GM12891 (cell line): ENCODE measurements at regions not wholly inside any gene's neighbourhood (a gene's known extent, or its start where the extent isn't known, plus 50 kb on each side); places are given as distances from the start of the nearest gene placed in this dataset.
"Not testable (repeated sequence)": the region's sequence is repeated elsewhere in the genome, so short reads cannot be mapped to it uniquely, and the experiment has no call there.

ENCODE experiments used
- DNase-seq: peaks from one replicate; pipeline ENCODE4 v3.0.0; 2011; ENCODE audit warnings: low spot score; ENCODE audit not compliant: insufficient read length
- FAIRE-seq: peaks from 2 replicates; lab custom pipeline; 2011; peaks lifted over from hg19 to GRCh38; lab: Jason Lieb, UNC
- PAX5 ChIP-seq: IDR thresholded peaks from 2 replicates; pipeline ENCODE4 v1.6.1; 2011; ENCODE audit warnings: low read length, moderate library complexity, mild to moderate bottlenecking; ENCODE audit not compliant: insufficient read depth, severe bottlenecking
- POLR2A ChIP-seq: IDR thresholded peaks from 2 replicates; pipeline ENCODE4 v1.6.1; 2011; ENCODE audit warnings: low read depth, low read length, control low read depth
- POLR2AphosphoS5 ChIP-seq: IDR thresholded peaks from 2 replicates; pipeline ENCODE4 v1.6.1; 2011; ENCODE audit warnings: low read depth, low read length, control low read depth
- POU2F2 ChIP-seq: IDR thresholded peaks from 2 replicates; pipeline ENCODE4 v1.6.1; 2011; ENCODE audit warnings: low read depth, mild to moderate bottlenecking, control low read depth, low read length, moderate library complexity
- SPI1 ChIP-seq: IDR thresholded peaks from 2 replicates; pipeline ENCODE4 v1.6.1; 2011; ENCODE audit warnings: low read depth, low read length, control low read depth
- TAF1 ChIP-seq: IDR thresholded peaks from 2 replicates; pipeline ENCODE4 v1.6.1; 2011; ENCODE audit warnings: low read depth, low read length, control low read depth

DNA sequence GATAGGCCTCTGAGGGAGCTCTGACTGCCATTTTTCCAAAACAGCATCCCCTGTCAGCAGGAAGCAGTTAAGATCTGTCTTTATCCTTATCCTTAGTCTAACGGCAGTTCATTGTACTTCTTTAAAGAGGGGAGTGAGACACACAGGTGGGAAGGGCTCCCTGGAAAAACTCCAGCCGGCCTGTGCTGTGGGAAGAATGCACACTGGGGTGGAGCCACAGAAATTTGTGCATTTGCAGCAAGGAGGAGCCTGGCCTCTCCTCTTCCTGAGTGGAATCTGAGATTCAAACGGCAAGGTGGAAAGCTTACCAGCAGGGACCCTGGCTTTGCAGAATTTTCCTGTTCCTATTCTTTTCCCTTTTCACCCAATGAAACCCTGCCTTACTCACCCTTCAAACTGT is 1209.4 kb downstream of the ROBO2 start:
- no peak for TF ChIP-seq TAF1
- TF ChIP-seq POU2F2: no peak
- no peak for TF ChIP-seq POLR2A
- TF ChIP-seq POLR2AphosphoS5: no peak
- no peak for TF ChIP-seq SPI1
- TF ChIP-seq PAX5: no peak
- DNase-seq (no peak), FAIRE-seq (no peak)

DNA sequence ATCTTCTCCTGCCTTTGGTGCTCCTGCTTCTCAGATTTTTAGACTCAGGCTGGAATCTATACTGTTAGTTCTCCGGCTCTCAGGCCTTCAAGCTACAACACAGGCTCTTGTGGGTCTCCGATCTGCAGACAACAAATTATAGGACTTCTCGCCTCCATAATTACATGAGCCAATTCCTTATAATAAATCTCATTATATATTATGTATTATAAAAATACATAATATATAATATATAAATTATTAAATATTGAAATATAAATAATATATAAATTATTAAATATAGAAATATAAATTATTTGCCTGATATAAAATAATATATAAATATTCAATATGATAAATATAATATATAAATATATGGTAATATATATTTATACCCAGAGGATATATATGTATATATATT is 1214.0 kb downstream of the ROBO2 start:
- TF ChIP-seq SPI1: no peak
- TF ChIP-seq TAF1: no peak
- no peak for TF ChIP-seq POU2F2
- no peak for TF ChIP-seq PAX5
- TF ChIP-seq POLR2AphosphoS5: no peak
- TF ChIP-seq POLR2A: no peak
- no peak for FAIRE-seq

DNA sequence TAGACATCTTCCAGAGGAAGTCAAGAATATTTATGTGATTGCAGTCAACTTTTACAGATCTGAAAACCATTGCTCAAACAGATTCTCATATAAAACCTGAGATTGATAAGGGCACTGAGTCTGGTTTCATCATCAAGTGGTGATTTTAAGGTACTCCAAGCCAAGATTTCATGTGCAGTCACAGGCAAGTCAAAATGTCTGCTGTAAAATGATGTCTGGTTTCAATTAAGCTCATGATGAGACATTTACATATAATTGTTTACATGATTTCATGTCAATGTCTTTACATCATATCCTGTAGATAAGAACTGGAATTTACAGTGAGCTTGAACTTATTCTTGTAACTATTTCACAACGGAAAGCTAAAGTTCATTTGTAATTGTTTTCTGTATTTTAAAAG is 1215.5 kb downstream of the ROBO2 start:
- TF ChIP-seq POLR2A (no peak), POLR2AphosphoS5 (no peak), SPI1 (no peak), PAX5 (no peak), TAF1 (no peak), POU2F2 (no peak)
- DNase-seq (no peak), FAIRE-seq (no peak)

More for the DNA sequence above, 1214.0 kb downstream of the ROBO2 start:
- DNase-seq: no peak

DNA sequence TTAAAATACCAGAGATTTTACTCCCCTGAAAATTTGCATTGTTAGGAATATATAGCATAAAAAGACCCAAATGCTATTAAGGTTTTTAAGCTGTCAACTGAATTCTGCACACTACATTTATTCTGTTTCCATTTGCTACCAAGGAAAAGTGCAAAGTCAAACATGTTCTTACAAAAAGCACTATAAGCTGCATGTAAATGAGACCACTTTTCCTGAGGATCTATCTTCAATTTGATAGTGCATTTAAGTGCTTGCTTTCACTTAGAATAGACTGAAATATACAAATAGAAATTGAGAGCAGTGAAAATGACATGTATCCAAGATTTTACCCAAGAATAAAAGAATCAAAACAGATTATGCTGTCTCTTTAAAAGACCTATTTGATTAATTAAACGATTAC is 1216.2 kb downstream of the ROBO2 start:
- TF ChIP-seq POU2F2: no peak
- TF ChIP-seq TAF1: no peak
- no peak for TF ChIP-seq PAX5
- no peak for TF ChIP-seq SPI1
- DNase-seq: no peak
- FAIRE-seq: no peak

DNA sequence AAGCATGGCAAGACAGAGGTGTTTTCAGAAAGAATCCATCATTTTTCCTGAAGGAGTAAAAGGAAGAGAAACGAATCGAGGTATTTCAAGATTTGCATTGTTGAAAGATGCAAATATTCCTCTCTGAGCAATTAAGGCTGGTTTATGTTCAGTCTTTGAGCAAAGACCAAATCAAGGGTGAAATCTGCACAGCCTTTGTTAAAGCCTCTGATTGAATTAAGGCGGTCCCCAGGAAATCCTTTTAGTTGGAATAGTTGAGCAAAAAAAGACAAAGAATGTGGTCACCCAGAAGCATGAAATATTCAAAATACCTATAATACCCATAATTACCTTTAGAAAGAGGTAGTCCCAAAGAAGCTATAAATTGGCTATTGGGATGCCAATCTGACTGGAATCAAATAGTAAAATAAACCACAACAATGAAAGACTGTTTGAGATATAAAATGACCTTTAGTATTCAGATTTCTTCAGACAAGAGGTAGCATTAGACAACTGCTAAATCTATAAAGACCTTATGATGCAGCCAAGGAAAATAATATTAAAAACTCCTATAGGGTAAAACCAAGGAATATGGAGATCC is 1218.1 kb downstream of the ROBO2 start:
- no peak for DNase-seq
- no peak for FAIRE-seq
- TF ChIP-seq POU2F2 (no peak), SPI1 (no peak), PAX5 (no peak), POLR2A (no peak), POLR2AphosphoS5 (no peak), TAF1 (no peak)

DNA sequence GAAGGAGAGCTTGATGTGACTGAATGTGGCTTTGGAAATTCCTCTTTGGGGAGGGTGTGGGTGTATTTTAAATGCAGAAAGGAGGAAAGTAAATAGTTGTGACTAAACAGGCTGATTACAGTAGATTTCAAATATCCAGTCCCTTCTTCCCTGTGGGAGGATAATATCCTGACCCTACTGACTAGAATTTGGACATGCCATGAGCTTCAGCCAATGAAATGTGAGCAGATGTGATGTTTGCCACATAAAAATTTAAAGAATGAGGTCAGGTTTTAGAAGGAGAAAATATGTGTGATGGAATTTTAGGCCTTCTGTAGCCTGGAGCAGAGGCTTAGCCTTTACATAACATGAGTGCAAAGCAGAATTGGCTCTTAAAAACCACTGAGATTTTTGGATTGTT is 1218.9 kb downstream of the ROBO2 start:
- TF ChIP-seq TAF1 (no peak), POLR2A (no peak), POLR2AphosphoS5 (no peak), PAX5 (no peak), POU2F2 (no peak), SPI1 (no peak)
- FAIRE-seq (no peak), DNase-seq (no peak)

DNA sequence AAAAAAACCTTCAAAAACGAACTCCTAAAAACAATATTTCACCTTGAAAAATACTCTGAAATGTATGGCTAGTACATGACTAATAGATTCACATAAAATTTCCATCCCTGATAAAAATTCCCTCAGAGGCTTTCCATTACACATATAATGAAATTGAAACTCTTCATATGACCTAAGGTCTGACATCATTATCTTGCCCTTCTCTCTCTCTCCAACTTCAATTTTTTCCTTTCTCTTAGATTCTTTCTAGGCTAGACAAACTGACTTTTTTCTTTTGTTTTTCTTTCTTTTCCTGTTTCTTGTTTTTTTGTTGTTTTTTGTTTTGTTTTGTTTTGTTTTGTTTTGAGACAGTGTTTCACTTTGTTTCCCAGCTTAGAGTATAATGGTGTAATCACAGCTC is 1220.5 kb downstream of the ROBO2 start:
- FAIRE-seq: no peak
- no peak for DNase-seq
- TF ChIP-seq SPI1 (no peak), TAF1 (no peak), POU2F2 (no peak), POLR2A (no peak), PAX5 (no peak), POLR2AphosphoS5 (no peak)

DNA sequence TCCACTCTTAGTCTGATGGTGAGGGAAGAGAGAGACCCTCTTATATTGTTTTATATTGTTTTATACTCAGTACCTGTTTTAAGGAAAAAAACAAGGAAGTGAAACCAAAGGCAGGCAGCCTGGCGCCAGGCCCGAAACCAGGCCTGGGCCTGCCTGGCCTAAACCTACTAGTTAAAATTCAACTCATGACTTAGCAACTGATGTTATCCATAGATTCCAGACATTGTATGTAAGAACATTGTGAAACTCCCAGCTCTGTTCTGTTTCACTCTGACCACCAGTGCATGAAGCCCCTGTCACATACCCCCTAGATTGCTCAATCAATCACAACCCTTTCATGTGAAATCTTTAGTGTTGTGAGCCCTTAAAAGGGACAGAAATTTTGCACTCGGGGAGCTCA is 1226.7 kb downstream of the ROBO2 start:
- TF ChIP-seq SPI1: peak; percentile 67
- not testable (repeated sequence) for DNase-seq, FAIRE-seq

DNA sequence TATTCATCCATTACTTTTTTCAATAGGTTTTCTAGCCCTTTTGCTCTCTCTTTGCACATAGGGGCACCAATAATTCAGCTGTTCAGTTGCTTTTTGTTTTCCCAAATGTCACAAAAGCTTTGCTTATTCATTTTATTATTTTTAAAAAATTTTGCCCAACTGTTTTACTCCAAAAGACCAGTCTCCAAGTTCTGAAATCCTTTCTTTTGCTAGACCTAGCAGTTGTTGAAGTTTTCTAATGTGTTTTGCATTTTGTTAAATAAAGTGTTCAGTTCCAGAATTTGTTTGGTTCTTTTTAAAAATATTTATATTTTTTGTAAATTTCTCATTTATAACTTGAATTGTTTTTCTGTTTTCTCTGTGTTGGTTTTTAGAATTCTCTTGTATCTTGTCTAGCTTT is 1227.3 kb downstream of the ROBO2 start:
- DNase-seq (no peak), FAIRE-seq (no peak)
- no peak for TF ChIP-seq POU2F2
- no peak for TF ChIP-seq POLR2A
- no peak for TF ChIP-seq POLR2AphosphoS5
- TF ChIP-seq PAX5: no peak
- TF ChIP-seq TAF1: no peak
- TF ChIP-seq SPI1: no peak

DNA sequence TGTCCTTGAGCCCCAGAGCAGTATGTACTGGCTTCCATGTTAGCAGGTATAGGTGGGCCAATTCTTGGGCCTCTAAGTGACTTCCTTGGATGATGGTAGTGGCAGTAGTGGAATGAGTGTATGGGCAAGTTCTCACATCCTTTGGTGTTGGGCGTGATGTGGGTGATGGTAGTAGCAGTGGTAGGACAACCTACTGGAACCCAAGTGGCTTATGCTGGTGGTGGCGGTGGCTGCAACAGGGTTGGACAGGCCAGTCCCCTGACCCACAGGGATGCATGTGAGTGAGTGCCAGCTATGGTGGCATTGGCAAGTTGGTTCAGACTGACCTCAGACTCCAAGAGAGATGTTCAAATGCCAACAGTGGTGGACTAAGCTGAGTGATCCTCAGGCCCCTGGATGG is 1228.2 kb downstream of the ROBO2 start:
- FAIRE-seq (no peak), DNase-seq (no peak)
- no peak for TF ChIP-seq PAX5
- no peak for TF ChIP-seq TAF1
- no peak for TF ChIP-seq POU2F2
- TF ChIP-seq POLR2AphosphoS5: no peak
- TF ChIP-seq POLR2A: no peak
- TF ChIP-seq SPI1: no peak
